GDM1 (cell line): ENCODE measurements at regions not wholly inside any gene's neighbourhood (a gene's known extent, or its start where the extent isn't known, plus 50 kb on each side); places are given as distances from the start of the nearest gene placed in this dataset.
A peak's percentile ranks its signal among the peaks of the same experiment; 100 is the strongest.
"Not testable (repeated sequence)": the region's sequence is repeated elsewhere in the genome, so short reads cannot be mapped to it uniquely, and the experiment has no call there.

Experiments
- DNase-seq: peaks from one replicate; lab custom pipeline; 2025; lab: John Stamatoyannopoulos, UW

DNA sequence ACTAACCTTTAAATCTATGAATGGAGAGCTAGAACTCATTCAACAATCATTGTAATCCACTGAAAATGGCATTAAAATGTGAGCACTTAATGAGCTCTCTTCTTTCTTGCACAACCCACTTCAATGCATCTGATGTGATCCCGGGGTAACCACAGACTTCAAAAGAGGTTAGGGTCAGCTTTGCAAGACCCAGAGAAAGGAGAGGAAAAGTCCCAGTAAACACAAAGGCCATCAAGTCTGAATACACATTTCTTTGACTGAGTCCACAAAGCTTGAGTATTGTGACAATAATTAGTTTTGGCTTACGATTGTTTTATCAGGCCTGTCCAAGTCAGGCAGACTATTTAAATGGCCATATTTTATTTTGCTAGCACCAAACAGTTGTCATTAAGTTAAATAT lies 148.8 kb upstream of the ZNF608 start:
- DNase-seq: no peak

DNA sequence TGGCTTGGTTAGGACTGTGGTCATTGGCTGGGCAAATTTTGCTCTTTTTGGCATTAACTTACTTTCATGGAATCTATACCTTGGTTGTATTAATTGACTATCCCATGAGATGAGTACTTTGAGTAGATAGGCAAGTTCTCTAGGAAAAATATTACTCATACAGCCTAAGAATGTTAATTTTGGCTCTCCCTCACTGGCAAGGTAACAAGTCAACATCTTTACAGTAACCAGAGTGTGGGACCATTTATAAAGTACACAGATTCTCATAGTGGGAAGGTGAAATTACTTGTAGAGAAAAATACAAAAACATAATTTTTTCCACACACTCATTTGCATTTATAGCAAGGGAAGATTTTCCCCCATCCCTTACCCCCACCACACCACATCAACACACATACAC lies 154.6 kb upstream of the ZNF608 start:
- DNase-seq: no peak

DNA sequence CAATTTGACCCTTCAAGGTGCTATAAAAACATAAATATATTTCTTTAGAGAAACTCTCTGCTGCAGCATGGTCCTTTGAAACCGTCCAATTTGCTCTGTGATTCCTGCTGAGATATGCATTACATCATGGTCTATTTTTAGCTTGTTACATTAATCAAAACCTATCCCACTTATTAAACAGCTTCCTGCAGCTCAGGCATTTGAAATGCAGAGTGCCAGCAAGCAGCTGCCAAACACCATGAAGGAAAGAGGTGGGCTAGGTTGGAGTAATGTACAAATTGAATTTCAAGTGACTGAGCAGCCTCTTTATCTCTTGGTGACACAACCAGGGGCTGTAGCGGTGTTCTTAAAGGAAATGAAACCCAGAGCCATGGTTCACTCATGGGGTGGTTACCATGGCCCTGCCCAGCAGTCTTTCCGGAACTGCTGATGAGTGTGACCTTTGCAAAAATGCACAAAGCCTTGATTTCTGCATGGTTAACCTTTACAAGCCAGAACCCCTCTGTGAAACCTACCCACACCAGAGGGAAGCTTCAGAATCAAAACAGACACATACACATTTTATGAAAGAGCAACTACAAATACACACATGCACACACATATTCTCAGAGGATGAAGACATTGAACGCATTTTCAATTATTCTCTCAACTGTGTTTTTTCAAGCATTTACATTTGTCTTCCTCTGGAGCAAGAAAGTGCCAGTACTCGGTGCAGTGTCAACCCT lies 155.8 kb upstream of the ZNF608 start:
- peak; percentile 3 for DNase-seq

DNA sequence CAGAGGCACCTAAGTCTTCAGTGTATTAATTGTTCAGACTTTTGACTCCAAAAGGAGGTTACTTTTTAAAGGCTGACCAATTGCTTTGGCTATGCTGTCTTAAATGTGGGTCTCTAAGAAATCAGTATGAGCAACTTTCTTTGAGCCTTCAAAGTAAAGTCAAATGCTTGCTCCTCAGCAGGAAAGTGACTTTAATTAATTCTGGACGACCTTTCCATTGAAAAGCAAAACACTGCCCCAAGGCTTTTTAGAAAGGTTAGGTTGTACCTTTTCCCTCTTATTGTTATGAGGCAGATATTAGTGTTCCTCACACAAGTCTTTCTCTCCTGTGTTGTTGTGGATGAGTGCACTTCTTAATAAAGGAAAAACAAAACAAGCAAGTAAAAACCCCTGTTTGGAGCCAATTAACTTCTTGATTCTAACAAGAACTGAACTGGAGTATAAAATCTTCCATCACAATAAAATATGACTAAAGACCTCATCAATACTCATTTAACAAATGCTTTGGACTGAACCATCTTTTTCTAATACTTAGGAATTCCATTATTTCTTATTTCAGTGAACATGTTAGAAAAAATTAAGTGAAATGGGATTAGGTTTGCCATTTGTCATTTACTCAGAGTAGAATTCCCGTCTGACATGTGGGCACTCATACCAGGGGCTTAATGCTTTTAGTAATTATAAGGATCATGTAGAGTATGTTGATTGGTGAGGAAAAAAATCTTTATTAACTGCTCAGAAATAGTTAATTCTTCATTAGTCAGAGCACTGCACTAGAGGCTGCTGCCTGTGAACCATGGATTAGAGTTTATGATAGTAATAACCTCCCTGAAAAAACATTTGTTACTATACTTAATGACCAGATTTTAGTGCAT lies 159.1 kb upstream of the ZNF608 start:
- no peak for DNase-seq

DNA sequence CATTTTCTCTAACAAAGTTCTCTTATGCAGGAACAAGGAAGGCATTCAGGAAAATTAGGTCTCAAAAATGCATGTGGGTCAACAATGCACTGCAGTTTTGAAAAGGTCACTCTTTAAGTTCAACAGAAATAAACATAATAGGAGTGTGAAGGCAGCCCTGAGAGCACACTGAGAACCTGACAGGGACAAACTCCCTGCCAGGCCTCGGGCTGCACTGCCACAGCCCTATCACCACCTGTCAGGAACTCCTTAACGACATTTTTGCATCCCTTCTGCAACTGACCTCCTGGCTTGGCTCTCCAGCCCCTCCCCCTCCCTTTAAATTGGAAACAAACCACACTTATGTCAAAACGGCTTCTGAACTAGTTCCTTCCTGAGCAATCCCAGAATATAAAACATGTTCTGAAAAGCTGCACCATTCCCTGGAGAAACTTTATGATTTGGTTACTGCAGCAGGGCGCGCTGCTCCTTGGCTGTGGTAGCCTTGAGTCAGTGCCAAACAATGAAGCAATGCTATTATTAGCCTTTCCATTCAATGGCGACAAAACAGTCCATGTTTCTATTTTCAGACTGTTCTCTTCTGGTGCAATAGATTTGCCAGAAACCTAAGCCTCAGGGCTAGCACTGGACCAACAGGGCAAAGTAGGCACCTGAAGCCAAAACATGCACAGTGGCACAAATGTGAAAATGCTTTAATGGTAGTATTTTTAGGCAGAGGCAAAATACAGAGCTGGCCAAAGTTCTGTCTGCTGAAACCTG lies 160.1 kb upstream of the ZNF608 start:
- no peak for DNase-seq

DNA sequence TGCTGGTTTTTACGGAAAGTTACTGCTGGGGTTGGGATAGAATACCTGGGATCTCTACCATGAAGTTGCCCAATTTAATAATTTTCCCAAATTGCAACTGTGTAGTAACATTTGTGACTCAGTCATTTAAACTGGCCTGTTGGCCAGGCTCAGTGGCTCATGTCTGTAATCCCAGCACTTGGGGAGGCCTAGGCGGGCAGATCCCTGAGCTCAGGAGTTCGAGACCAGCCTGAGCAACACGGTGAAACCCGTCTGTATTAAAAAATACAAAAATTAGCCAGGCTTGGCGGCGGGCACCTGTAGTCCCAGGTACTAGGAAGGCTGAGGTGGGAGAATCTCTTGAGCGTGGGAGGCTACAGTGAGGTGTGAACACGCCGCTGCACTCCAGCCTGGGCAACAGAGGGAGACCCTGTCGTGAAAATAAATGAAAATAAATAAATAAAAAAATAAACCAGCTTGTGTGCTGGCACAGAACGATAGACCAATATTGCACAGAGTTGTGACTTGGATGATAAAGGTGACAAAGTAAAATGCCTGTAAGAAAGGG lies 160.7 kb upstream of the ZNF608 start:
- DNase-seq: no peak

DNA sequence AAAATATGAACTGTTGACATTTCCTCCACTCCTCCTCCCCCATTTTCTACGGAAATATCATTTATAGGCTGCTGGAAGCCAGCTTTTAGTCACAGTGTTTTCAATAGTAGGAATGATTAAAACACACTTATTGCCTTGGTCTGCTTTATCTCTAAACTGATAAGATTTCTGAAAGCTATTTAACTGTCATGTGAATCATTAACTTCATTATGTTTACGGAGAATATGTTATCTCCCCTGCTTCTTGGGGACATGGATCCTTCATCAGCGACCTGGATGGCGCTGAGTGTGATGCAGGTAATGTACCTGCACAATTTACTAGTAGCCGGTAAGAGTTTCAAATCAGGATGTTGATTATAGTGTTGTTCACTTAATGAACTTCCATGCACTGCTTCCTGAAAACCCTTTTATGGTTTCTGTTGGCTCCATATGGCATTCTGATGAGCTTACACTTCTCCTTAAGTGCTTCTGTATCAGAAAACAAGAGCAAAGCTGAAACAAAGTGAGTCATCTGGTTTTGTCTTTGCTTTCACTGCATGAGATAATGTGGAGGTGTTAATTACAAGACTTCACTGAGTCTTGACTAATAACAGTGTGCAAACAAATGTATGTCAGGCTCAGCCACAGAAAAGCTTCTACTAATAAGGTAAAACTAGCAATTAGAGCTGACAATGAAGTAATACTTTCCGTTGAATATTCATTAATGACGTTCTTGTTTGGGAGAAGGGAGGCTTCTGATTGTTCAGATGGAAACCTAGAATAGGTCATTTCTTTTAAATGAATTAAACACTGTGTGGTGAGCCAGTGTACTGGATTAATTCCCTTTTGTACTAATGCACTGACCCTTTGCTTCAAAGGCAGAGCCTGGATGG lies 162.4 kb upstream of the ZNF608 start:
- DNase-seq: no peak

DNA sequence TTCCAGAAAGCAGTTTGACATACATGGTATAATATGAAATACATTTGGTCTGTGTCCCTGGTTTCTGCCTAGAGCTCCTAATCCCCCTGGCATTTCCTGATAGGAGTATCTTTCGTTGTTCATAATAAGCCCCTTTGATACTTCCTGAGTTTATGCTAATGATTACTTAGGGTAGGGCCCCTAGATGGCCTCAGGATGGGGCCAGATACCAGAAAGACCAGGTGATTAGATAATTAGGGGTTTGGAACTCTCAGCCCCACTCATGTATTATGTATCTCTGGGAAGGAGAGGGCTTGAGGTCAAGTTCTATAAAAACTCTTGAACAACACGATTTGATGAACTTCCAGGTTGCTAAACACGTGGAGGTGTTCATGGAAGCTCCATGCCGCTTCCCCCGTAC lies 163.3 kb upstream of the ZNF608 start:
- no peak for DNase-seq

DNA sequence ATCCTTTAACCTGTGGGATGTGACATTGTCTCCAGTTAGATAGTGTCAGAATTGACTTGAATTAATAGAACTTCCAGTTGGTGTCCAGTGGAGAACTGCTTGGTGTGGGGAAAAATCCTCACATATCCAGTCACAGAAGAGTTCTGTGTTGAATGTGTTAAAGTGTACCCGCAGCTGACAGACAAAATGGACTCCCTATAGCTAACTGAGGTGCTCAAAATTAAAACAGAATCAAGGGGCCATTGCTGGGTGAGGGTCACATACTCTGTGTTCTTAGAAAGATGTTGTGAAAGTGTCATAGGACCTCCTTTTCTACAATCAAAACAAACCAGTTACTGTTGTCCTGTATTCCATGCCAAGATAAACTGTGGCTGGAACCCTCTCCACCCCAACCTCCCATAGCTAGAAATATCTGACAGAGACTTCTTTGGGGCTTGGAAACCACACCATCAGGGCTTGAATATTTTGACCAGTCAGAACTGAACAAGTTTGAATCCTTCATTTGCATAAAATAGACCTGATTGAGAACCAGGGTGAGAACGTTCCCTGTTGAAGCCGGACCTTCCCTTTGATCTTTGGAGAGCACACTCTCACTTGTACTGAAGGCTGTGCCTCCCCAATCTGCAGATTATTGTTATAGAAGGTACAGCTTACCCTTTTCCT lies 164.0 kb upstream of the ZNF608 start:
- DNase-seq: no peak

DNA sequence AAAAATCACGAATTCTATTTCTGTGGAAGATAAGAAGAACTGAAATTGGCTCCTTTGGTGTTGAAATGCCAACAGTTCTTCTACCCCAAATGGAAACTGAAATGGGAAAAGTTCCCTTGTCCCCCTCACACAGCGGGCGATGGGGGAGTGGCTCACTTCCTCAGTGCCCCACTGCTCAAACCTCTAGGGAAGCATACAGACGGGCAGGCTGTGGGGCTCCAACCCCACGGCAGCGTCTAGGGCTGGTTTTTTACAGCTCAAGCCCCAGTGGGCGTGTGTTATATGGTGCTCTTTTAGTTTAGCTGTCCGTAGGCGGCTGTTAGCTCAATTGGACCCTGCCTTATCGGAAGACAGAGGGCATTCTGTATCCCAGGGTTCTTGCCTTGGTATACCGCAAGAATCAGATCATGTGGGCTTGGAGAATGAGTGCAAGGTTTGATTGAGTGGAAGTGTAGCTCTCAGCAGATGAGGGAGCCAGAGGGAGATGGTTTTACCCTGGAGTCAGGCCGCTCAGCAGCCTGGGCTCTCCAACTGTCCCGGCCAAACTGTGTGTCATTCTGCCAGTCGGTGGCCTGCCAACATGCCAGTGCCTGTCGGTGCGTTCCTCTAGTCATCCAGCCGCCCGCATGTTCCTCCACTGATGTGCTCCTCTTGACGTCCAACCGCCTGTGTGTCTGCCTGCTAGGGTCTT lies 166.3 kb upstream of the ZNF608 start:
- no peak for DNase-seq

DNA sequence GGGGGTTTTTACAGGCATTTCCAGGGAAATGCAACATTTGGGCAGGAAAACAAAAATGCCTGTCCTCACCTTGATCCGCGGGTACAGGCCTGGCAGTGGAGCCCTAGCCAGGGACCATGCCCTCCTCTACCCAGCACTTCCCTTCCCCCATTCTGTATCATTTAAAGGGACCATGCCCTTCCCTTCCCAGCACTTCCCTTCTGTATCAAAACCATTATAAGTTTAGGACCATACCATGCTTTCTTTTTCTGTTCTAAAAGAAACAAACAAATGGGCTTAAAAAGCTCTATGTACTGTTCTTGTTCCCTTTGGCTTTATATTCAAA lies 166.9 kb upstream of the ZNF608 start:
- DNase-seq: no peak

DNA sequence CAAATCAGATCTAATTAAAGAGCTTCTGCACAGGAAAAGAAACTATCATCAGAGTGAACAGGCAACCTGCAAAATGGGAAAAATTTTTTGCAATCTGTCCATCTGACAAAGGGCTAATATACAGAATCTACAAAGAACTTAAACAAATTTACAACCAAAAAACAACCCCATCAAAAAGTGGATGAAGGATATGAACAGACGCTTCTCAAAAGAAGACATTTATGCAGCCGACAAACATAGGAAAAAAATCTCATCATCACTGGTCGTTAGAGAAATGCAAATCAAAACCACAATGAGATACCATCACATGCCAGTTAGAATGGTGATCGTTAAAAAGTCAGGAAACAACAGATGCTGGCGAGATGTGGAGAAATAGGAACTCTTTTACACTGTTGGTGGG lies 169.9 kb upstream of the ZNF608 start:
- DNase-seq: not testable (repeated sequence)

DNA sequence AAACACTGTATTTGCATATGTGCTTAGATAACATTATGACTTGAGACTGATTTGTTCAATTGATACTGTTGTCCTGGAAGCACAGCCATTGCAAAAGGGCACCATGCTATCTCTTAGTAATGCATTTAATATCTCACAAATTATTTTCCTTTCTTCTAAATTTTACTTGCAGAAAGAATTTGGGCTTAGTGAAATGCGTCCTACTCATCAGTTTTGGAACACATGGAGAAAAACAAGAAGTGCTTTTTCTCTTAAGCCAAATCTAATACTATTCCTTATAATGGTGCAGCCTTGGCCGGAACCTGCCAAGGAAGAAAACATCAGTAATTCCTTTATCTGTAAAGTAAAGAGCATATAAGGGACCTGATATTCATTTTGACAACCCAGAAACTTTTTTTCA lies 172.2 kb upstream of the ZNF608 start:
- DNase-seq: no peak

DNA sequence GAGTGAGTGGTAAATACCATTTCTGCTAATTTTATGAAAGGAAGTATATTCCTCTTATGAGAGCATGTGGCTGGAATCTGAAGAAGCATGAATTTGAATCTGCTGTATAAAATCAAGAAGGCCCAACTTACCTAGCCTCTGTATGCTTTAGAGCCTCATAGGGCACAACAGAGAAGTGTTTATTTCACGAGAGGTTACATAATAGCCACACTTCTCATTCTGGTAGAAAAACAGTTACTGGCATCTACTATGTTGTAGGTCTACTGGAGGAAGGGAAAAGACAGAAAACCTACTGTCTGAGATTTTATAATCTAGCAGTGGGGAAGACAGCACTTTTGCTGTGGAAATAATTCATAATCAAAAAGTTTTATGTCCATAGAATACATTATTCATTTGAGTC lies 172.6 kb upstream of the ZNF608 start:
- DNase-seq: no peak

DNA sequence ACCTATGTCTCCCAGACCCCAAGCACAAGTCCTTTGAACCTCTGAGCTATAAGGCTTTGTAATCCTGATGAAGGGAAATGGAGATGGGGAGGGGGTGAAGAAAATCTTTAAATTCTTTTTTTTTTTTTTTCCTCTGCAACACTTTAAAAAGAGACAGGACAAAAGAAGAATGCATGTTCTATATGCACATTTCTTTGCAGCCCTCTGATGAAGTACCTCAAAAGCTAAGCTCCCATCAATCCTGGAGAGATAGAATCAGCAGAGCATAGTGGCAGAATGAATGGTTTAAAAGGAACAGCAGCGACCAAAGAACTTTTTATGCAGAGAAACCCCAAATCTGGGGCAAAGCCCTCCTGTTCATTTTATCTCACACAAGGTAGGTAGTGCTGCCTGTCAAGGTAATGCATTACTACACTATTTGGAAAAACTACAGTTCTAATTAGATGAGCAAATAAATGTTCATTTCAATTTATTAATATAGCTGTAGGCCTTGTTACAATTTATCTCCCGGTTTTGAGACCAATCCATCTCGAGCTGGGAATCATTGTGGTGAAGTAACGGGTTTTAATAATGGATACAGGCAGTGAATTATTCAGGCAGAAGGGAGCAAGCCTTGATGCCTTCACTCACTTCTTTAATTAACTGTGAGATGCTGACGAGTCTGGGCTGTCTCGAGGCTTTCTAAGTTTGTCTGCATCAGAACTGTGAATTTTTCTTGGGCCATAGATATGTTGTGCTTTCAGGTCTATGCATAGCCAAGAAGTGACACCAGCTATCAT lies 173.5 kb upstream of the ZNF608 start:
- DNase-seq: no peak

DNA sequence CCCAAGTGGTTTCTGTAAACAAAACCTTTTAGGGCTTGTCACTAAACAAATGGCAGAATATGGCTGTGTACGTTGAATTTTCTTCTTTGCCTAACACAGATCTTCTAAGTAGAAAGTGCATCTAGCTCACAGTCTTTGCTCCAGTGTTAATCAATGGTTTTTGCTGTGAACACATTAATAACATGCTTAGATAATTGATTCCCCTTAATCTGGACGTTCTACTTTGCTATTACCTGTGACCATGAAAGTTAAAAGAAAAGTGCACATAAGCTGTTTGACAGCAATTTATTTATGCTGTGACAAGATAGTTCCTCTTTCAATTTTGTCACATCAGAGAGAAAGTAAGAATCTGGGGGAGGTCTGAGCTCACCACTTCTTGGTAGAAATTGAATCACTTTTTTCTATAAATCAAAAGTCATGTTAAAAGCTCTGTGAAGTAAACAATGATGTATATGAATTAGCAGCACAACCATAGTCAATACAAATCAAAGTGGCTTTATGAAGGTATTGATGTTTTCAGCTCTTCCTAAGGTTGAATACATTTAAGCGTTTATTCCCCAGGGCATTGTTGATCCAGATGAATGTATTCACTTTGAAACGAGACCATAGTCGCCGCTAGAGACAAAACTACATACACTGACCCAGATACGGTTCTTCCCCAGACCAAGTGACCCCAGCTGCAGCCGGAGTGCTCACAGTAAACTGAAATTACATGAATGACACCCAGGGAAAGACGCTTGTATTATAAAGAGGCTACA lies 174.6 kb upstream of the ZNF608 start:
- no peak for DNase-seq

DNA sequence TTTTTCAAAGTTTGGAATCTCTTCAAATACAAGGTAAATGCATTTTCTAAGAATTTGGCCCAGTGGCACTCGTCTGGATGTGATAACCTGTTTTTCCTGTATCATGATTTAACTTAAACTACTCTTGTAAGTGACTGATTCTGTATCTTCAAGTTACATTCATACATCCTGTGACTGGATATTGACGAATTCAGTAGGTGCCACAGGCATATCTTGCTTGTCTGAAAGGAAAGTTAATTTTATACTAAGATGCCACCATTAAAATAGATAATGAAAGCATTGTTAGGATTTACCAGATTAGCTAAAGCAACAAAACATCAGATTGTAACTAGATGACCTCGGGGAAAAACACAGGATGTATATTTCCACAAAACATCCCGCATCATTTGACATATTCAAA lies 175.3 kb upstream of the ZNF608 start:
- DNase-seq: no peak

DNA sequence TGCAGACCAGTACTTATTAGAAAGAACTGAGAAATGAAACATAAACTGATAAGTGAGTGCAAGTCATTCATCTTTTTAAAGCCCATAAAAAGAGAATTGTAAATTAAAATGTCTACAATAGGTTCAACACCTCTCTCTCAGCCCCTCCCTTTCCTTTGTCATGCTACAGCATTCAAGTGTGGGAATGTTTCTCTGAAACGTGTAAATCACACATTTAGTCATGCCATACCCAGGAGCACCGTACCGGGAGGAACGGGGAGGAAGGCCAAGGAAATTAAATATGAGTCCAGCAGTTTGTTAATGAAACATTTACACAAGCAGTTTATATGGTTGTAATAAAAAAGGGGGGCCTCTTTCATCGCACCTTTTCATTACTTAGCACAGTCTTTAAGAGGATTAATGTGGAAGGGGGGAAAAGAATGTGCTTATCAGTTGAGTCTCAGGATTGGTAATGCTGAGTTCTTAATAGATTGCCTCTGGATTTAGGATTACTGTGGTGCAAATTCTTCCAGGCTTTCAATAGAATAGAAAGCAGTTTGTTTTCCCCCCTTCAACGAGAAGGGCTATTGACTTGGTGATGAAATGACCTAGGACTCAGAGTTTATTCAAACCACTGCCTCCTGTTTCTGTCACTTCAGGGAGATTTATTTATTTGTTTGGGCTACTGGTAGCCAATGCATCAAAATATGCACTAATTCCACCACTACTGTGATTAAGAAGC lies 176.0 kb upstream of the ZNF608 start:
- no peak for DNase-seq
